Mesenteric fat pad (tissue), 1 donor: ENCODE measurements at regions not wholly inside any gene's neighbourhood (a gene's known extent, or its start where the extent isn't known, plus 50 kb on each side); places are given as distances from the start of the nearest gene placed in this dataset.
"Not testable (repeated sequence)": the region's sequence is repeated elsewhere in the genome, so short reads cannot be mapped to it uniquely, and the experiment has no call there.

Experiments used
- DNase-seq: peaks from one replicate; pipeline ENCODE4 v3.0.0-alpha.2; 2020; ENCODE audit warnings: low spot score
- donor health status: DM: yes; HTN: yes; CAD: no.

- DNase-seq: no peak
These were observed 1089.3 kb downstream of the SLC16A7 start for GRCh38 chr12:60684988-60685655.

DNA sequence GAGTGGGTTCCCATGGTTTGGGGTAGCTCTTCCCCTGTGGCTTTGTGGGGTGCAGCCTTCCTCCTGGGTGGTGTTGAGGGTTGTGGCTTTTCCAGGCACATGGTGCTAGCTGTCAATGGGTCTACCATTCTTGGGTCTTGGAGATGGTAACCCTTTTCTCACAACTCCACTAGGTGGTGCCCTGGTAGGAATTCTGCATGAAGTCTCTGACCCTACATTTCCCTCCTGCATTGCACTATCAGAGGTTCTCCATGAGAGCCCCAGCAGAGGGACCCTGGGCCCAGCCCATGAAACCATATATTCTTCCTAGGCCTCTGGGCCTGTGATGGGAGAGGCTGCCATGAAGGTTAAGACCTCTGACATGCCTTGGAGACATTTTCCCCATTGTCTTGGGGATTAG is 1093.3 kb downstream of the SLC16A7 start:
- DNase-seq: no peak

DNA sequence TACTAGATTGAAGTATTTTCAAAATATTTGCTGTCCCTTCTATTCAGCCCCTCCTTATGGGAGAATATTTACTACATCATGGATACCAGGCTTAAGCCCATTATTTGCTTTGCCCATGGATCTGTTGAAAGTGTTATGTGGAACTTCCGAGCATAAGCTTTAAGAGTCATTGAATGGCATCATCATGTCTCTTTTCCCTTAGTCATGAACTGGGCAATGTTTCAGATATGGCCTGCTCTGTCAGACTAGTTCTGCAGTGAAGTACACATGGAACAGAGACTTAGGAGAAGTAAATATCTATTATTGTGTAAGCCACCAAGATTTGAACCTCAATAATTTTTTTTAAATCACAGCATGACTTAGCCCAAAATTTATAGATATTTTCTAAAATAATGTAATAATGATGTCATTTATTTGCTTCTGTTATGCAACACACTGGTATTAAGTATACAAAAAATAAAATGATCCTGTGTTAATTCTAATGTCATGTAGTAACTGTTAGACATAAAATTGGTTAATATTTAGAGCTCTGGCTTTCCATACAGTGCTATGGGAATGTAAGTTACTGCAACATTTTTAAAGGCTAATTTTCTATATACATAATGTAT is 1097.3 kb downstream of the SLC16A7 start:
- no peak for DNase-seq

DNA sequence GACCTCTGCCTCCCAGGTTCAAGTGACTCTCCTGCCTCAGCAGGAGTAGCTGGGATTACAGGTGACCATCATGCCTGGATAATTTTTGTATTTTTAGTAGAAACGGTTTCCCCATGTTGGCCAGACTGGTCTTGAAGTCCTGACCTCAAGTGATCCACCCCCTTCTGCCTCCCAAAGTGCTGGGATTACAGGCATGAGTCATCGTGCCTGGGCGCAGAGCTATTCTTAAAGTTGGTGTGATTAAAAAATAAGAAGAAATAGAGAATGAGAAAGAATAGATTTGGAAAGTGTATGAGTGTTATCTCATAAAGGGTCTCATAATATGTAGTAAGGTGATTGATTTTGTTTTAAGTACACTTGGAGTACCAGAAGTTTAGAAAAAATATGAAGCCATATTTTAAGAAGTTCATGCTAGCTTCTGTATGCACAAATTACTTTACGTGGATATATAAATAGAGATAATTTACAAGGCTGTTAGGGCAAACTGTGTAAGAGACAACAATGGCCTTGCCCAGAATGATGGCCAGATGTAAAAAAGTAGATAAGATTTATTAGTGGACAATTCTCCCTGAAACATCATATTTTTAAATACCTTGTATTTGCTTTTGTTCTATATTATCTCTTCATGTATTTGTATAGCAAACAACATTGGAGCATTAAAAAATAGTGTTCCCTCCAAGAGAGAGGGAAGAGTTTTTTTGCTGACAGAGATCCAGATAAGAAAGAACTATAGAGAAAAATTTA is 1108.5 kb downstream of the SLC16A7 start:
- no peak for DNase-seq

DNA sequence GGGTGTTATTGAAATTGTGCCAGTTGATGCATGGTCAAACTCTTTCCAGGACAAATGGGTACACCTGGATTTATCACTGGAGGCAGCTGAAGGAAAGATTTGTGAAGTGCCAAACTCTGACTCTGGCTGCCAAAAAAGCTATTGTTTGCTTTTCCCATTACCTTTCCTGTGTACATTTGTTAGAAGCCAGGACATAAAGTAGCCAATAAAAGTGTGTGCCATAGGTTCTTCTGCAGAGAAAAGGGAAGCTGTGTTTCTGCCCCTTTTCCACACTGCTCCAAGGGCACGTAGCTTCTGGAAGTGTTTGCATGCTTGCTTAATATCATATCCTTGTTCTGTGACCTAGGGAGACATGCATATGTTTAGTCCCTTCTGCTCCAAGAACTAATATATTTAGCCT is 1114.4 kb downstream of the SLC16A7 start:
- DNase-seq: no peak

- DNase-seq: no peak
These were observed 1118.5 kb downstream of the SLC16A7 start for GRCh38 chr12:60714141-60714900.

DNA sequence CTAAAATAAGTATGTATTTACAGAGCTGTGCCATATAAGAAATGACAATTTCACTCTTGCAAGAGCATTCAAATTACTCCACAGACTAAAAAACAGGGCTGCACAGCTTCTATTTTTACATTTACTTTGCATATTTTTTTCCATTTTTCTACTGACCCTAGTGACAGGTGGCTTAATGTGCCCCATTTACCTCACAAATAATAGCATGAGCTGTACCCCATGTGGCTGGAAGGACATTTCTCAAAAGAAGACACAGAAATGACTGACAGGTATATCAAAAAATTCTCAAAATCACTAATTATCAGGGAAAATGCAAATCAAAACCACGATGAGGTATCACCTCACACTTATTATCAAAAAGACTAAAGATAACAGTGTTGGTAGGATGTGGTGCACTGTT is 1128.6 kb downstream of the SLC16A7 start:
- DNase-seq: no peak

GRCh38 chr12:60724984-60725383 is 1129.2 kb downstream of the SLC16A7 start:
- no peak for DNase-seq

GRCh38 chr12:60752589-60752988 is 1156.8 kb downstream of the SLC16A7 start:
- DNase-seq: no peak

DNA sequence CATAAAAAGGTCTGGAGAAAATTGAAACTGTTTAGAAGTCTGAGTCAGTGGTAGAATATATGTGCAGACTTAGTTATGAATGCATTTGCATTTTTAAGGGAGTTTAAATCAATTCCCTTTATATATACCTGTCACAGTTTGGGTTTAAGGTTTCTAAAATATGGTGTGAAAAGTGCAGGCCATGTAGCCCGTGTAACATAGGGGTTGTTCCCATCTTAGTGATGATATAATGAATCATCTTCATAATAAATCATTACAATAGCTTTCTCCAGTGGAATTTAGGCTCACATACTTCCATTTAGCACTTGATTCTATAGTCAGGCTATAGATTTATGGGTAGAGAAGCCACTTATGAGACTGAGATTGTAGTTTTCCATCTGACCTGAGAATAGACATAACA is 1162.4 kb downstream of the SLC16A7 start:
- DNase-seq: no peak

GRCh38 chr12:60760965-60761364 is 1165.1 kb downstream of the SLC16A7 start:
- DNase-seq: no peak

GRCh38 chr12:60801166-60801565 is 1205.3 kb downstream of the SLC16A7 start:
- not testable (repeated sequence) for DNase-seq

DNA sequence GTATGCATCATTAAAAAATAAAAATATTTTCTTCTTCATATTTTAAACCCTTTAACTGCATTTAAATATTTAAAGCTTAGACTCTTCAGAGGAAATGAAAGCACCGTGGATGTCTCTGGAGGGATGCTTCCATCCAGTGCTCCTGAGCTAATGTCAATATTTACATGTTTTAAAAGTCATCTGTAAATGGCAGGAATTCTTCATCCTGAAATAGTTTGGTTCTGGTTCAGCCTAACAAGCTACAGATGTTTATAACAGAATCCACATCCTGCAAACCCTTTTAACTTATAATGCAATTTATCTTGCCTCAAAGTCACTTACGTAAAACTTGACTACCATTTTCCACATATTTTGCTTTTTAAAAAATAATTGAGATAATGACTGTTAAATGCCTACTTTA is 1207.3 kb downstream of the SLC16A7 start:
- DNase-seq: no peak

DNA sequence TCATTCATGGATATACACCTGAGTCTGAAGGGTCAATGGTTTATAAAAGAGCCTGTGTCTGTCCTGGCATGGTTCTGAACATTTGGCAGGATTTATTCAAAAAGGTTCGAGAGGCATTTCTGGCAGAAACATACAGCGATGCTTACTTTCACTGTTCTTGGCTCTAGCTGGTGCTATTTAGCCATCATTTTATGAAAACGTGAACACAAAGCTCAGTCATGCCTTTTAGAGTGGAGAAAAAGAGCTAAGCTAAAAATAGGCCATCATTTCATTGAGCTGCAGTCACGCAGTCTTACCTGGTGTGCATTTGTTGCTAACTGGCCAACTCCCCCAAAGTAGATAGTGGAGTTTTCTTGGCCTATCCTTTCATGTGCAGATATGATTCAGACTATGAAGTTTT is 1209.5 kb downstream of the SLC16A7 start:
- DNase-seq: no peak

- no peak for DNase-seq
These were observed 1224.0 kb downstream of the SLC16A7 start for GRCh38 chr12:60819794-60820193.

GRCh38 chr12:60822580-60822979 is 1226.8 kb downstream of the SLC16A7 start:
- no peak for DNase-seq

DNA sequence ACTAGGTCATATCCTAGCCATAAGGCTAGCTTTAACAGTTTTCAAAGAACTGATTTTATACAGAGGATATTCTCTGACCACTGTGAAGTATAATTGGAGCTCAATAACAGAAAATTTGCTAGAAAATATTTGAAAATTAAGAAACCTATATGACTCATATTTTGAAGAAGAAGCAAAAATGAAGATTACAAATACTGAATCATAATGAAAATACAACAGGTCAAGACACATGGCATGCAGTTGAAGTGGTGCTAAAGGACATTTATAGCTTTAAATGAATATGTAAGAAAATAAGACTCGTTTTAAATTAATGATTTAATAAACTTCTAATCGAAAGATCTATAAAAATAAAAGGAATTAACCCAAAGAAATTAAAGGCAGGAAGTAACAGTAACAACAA is 1234.6 kb downstream of the SLC16A7 start:
- no peak for DNase-seq

DNA sequence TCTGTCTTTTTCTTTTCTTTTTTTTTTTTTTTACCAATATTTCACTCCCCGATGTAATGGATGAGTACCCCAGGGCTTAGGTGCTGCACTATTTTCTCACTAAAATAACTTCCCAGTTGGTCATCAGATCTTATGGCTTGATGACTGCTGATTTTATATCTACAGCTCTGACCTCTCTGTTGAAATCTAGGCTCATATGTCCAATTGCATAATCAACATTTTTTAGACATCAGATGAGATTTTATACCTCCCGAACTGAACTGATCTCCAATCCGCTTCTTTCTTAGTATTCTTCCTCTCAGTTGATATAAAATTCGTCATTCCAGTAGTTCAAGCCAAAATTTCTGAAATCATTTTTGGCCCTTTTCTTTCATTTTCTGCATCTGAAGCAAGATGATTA is 1236.5 kb downstream of the SLC16A7 start:
- DNase-seq: no peak

DNA sequence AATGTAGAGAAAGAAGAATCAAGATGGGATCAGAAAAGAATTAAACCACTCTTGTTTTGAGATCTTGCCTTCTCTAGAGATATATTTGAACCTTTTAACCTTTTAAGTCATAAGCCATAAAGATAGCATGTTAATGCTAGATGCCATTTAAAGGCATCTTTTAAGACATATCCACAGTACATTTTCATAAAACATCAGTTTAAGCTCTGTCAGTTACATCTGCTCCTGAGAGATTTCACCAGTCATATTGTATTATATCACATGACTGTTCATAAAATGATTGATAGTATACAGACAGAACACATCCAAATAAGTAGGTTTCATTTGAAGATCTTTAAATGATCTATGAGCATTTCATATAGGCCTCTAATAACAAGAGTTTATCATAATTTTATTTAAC is 1238.5 kb downstream of the SLC16A7 start:
- no peak for DNase-seq

GRCh38 chr12:60834806-60835205 is 1239.0 kb downstream of the SLC16A7 start:
- no peak for DNase-seq

- no peak for DNase-seq
These were observed 1240.8 kb downstream of the SLC16A7 start for GRCh38 chr12:60836651-60837050.

DNA sequence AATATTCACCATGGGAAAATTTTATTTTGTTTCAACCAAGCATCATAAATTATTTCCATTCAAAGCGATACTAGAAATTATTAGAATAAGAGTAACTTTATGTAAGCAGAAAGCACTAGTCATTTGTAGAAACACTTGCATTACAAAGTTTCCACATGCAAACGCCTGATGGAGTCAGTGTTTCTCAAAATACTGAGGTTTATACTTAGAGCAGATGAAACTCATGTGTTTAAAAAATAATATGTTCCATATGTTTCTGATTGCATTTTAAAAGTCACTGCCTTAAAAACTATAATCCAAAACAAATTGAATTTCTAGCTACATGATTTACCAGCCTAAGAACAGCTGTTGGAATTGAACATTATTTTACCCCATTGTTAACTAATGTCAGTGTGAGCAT is 1246.4 kb downstream of the SLC16A7 start:
- no peak for DNase-seq
